Neutrophil (primary cell): ENCODE measurements at regions not wholly inside any gene's neighbourhood (a gene's known extent, or its start where the extent isn't known, plus 50 kb on each side); places are given as distances from the start of the nearest gene placed in this dataset.

Source experiments
- H3K27ac ChIP-seq: fragments of 200-600 bp; sonication (generic); 2 replicates; pipeline ENCODE4 v1.5.1; 2016; ENCODE audit warnings: mild to moderate bottlenecking, moderate library complexity
- H3K27me3 ChIP-seq: fragments of 200-600 bp; sonication (generic); 2 replicates; pipeline ENCODE4 v1.6.0; 2016; ENCODE audit warnings: mild to moderate bottlenecking
- H3K36me3 ChIP-seq: fragments of 200-600 bp; sonication (generic); 2 replicates; pipeline ENCODE4 v1.5.1; 2017
- H3K4me1 ChIP-seq, 2 experiments: fragments of 200-600 bp in 1 of 2; sonication (generic) in 1 of 2; 1 replicate in 1 of 2; 2 replicates in 1 of 2; pipeline versions ENCODE4 v1.5.1 to v1.6.1; 2013 to 2016; ENCODE audit warnings: low read depth in 1 of 2, low read length in 1 of 2, mild to moderate bottlenecking in 1 of 2, moderate library complexity in 1 of 2; ENCODE audit not compliant: control insufficient read depth in 1 of 2, insufficient read depth in 1 of 2
- H3K4me3 ChIP-seq, 2 experiments: fragments of 200-600 bp in 1 of 2; sonication (generic) in 1 of 2; 1 replicate in 1 of 2; 2 replicates in 1 of 2; pipeline ENCODE4 v1.5.1; 2013 to 2016; ENCODE audit warnings: low read depth in 1 of 2, low read length in 1 of 2, mild to moderate bottlenecking in 1 of 2, moderate library complexity in 1 of 2
- H3K9me3 ChIP-seq: fragments of 200-600 bp; sonication (generic); 2 replicates; pipeline ENCODE4 v1.5.1; 2016
- TF ChIP-seq, protein P1 (sequence below): fragments of 200-600 bp; sonication (generic); IDR thresholded peaks from 2 replicates; pipeline ENCODE4 v1.5.1; 2016; ENCODE audit warnings: antibody characterized with exemption

DNA sequence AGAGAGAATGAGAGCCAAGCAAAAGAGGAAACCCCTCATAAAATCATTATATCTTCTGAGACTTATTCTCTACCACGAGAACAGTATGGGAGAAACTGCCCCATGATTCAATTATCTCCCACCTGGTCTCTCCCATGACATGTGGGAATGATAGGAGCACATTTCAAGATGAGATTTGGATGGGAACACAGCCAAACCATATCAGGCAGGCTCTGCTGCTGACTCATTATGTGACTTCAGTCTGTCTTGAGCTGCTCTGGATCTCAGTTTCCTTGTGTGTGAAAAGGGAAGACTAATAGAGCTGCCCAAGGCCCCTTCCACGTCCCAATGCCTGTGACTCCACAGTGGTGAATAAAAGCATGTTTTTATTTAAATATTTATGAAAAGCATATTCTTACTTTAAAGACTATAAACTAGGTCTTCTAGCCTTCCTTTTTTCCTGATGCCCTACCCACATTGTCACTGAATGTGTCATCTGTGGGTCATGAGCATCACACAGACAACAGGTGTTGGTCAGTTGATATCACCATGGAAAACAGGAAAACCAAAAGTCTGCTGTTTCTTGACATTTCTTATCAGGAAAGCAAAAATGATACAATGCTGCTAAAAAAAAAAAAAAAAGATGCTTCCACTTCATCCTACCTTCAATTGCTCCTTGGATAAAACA, 96.0 kb upstream of the PPP2R3A start:
- Histone ChIP-seq H3K36me3 (no peaks in the 10 kb centered on the region), H3K4me3 (no peak overlapping the region), H3K27ac (no peak overlapping the region), H3K9me3 (no peaks in the 10 kb centered on the region), H3K4me1 (no peaks in the 10 kb centered on the region), H3K27me3 (no peaks in the 10 kb centered on the region)
- TF ChIP-seq, protein P1, sequence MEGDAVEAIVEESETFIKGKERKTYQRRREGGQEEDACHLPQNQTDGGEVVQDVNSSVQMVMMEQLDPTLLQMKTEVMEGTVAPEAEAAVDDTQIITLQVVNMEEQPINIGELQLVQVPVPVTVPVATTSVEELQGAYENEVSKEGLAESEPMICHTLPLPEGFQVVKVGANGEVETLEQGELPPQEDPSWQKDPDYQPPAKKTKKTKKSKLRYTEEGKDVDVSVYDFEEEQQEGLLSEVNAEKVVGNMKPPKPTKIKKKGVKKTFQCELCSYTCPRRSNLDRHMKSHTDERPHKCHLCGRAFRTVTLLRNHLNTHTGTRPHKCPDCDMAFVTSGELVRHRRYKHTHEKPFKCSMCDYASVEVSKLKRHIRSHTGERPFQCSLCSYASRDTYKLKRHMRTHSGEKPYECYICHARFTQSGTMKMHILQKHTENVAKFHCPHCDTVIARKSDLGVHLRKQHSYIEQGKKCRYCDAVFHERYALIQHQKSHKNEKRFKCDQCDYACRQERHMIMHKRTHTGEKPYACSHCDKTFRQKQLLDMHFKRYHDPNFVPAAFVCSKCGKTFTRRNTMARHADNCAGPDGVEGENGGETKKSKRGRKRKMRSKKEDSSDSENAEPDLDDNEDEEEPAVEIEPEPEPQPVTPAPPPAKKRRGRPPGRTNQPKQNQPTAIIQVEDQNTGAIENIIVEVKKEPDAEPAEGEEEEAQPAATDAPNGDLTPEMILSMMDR = no peak

GRCh38 chr3:135871311-135871710, 94.2 kb upstream of the PPP2R3A start:
- H3K36me3 ChIP-seq = no peaks in the 10 kb centered on the region
- TF ChIP-seq, protein P1 = no peak
- no peaks in the 10 kb centered on the region for H3K9me3 ChIP-seq
- no peak overlapping the region for H3K27ac ChIP-seq
- H3K27me3 ChIP-seq = no peaks in the 10 kb centered on the region
- H3K4me1 ChIP-seq = no peaks in the 10 kb centered on the region
- no peak overlapping the region for H3K4me3 ChIP-seq

DNA sequence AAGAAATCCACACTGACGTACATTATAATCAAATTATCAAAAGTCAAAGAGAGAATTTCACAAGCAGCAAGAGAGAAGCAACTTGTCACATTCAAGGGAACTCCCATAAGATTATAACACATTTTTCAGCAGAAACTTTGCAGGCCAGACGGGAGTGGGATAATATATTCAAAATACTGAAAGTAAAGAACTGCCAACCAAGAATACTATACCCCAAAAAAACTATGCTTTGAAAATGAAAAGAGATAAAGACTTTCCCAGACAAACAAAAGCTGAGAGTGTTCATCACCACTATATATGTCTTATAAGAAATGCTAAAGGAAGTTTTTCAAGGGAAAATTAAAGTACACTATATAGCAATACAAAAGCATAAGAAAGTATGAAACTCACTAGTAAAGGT, 91.5 kb upstream of the PPP2R3A start:
- no peak overlapping the region for H3K4me3 ChIP-seq
- no peak overlapping the region for H3K27ac ChIP-seq
- H3K27me3 ChIP-seq = no peaks in the 10 kb centered on the region
- TF ChIP-seq, protein P1 = no peak
- no peaks in the 10 kb centered on the region for H3K9me3 ChIP-seq
- no peaks in the 10 kb centered on the region for H3K36me3 ChIP-seq
- H3K4me1 ChIP-seq = no peaks in the 10 kb centered on the region

DNA sequence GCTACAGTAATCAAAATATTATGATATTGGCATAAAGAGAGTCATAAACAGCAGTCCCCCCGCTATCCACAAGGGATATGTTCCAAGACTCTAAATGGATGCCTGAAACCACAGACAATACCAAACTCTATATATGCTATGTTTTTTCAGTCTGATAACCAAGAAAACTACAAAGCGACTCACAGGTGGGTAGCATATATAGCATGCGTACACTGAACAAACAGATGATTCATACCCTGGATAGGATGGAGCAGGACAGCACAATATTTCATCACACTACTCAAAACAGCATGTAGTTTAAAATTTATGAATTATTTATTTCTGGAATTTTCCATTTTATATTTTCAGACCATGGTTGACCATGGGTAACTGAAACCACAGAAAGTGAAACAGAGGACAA, 87.0 kb upstream of the PPP2R3A start:
- Histone ChIP-seq H3K27me3 (no peaks in the 10 kb centered on the region), H3K36me3 (no peaks in the 10 kb centered on the region), H3K27ac (no peak overlapping the region), H3K4me3 (no peak overlapping the region), H3K4me1 (no peaks in the 10 kb centered on the region), H3K9me3 (no peaks in the 10 kb centered on the region)
- TF ChIP-seq, protein P1 = no peak

- Histone ChIP-seq H3K4me3 (no peak overlapping the region), H3K4me1 (no peaks in the 10 kb centered on the region)
Observed at GRCh38 chr3:135885885-135886284, 79.6 kb upstream of the PPP2R3A start.

More at GRCh38 chr3:135885885-135886284, 79.6 kb upstream of the PPP2R3A start:
- TF ChIP-seq, protein P1 = no peak
- H3K27ac ChIP-seq = no peak overlapping the region
- no peaks in the 10 kb centered on the region for H3K27me3 ChIP-seq
- H3K36me3 ChIP-seq = no peaks in the 10 kb centered on the region
- no peaks in the 10 kb centered on the region for H3K9me3 ChIP-seq
